DOHH2 (cell line): ENCODE measurements at regions not wholly inside any gene's neighbourhood (a gene's known extent, or its start where the extent isn't known, plus 50 kb on each side); places are given as distances from the start of the nearest gene placed in this dataset.

Experiments
- H3F3A ChIP-seq: fragments of 200-600 bp; sonication (generic), shearing (Covaris generic); 2 replicates; pipeline ENCODE4 v1.6.0; 2016; ENCODE audit warnings: antibody characterized with exemption, mild to moderate bottlenecking; ENCODE audit not compliant: control insufficient read depth, insufficient read depth
- H3K27ac ChIP-seq: fragments of 200-600 bp; sonication (generic); 2 replicates; pipeline ENCODE4 v1.5.1; 2014; ENCODE audit warnings: low read depth, mild to moderate bottlenecking, low read length, moderate library complexity
- H3K27me3 ChIP-seq: fragments of 200-600 bp; sonication (generic); 2 replicates; pipeline ENCODE4 v1.6.1; 2014; ENCODE audit warnings: mild to moderate bottlenecking, low read length, mixed read lengths; ENCODE audit not compliant: control insufficient read depth
- H3K36me3 ChIP-seq: fragments of 200-600 bp; sonication (generic); 2 replicates; pipeline ENCODE4 v1.6.1; 2014; ENCODE audit warnings: mild to moderate bottlenecking, low read length, moderate library complexity, mixed read lengths; ENCODE audit not compliant: control insufficient read depth
- H3K4me1 ChIP-seq: fragments of 200-600 bp; sonication (generic); 2 replicates; pipeline ENCODE4 v1.6.1; 2014; ENCODE audit warnings: mild to moderate bottlenecking, low read length, mixed read lengths; ENCODE audit not compliant: control insufficient read depth
- H3K4me2 ChIP-seq: fragments of 200-600 bp; sonication (generic); 2 replicates; pipeline ENCODE4 v1.6.0; 2014; ENCODE audit warnings: mild to moderate bottlenecking, low read length, moderate library complexity
- H3K4me3 ChIP-seq: fragments of 200-600 bp; sonication (generic); 2 replicates; pipeline ENCODE4 v1.5.1; 2014; ENCODE audit warnings: mild to moderate bottlenecking, low read length, mixed read lengths
- H3K79me2 ChIP-seq: fragments of 200-600 bp; sonication (generic); 2 replicates; pipeline ENCODE4 v1.6.1; 2014; ENCODE audit warnings: mild to moderate bottlenecking, low read length, mixed read lengths; ENCODE audit not compliant: control insufficient read depth
- H3K9me2 ChIP-seq: fragments of 200-600 bp; sonication (generic); replicated peaks from 2 replicates; pipeline ENCODE4 v1.6.1; 2014; ENCODE audit warnings: mild to moderate bottlenecking, low read length, mixed read lengths; ENCODE audit not compliant: control insufficient read depth
- H3K9me3 ChIP-seq: fragments of 200-600 bp; sonication (generic); 2 replicates; pipeline ENCODE4 v1.6.1; 2014; ENCODE audit warnings: antibody characterized with exemption, low read length, mixed read lengths; ENCODE audit not compliant: control insufficient read depth, insufficient read depth
- H4K20me1 ChIP-seq: fragments of 200-600 bp; sonication (generic); 2 replicates; pipeline ENCODE4 v1.6.0; 2014; ENCODE audit warnings: low read depth, mild to moderate bottlenecking, antibody characterized with exemption, low read length, moderate library complexity; ENCODE audit not compliant: control insufficient read depth, insufficient read depth
- EZH2phosphoT487 ChIP-seq: fragments of 200-600 bp; sonication (generic); IDR thresholded peaks from 2 replicates; pipeline ENCODE4 v1.6.1; 2017; ENCODE audit warnings: borderline replicate concordance, mild to moderate bottlenecking, antibody characterized with exemption, low read length, moderate library complexity, mixed read lengths
- TF ChIP-seq, protein P1 (sequence below): fragments of 200-600 bp; sonication (generic); IDR thresholded peaks from one replicate; pipeline ENCODE4 v1.5.1; 2014; ENCODE audit warnings: antibody characterized with exemption, mild to moderate bottlenecking, low read depth, low read length; ENCODE audit not compliant: poor library complexity, severe bottlenecking

GRCh38 chr10:84783386-84783785 lies 455.0 kb downstream of the CCSER2 start:
- TF ChIP-seq, protein P1, sequence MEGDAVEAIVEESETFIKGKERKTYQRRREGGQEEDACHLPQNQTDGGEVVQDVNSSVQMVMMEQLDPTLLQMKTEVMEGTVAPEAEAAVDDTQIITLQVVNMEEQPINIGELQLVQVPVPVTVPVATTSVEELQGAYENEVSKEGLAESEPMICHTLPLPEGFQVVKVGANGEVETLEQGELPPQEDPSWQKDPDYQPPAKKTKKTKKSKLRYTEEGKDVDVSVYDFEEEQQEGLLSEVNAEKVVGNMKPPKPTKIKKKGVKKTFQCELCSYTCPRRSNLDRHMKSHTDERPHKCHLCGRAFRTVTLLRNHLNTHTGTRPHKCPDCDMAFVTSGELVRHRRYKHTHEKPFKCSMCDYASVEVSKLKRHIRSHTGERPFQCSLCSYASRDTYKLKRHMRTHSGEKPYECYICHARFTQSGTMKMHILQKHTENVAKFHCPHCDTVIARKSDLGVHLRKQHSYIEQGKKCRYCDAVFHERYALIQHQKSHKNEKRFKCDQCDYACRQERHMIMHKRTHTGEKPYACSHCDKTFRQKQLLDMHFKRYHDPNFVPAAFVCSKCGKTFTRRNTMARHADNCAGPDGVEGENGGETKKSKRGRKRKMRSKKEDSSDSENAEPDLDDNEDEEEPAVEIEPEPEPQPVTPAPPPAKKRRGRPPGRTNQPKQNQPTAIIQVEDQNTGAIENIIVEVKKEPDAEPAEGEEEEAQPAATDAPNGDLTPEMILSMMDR: peak; percentile 78
- no peak for TF ChIP-seq EZH2phosphoT487
- Histone ChIP-seq H3F3A (no peaks in the 10 kb centered on the region), H3K9me3 (no peaks in the 10 kb centered on the region), H3K27me3 (no peaks in the 10 kb centered on the region), H3K4me1 (no peaks in the 10 kb centered on the region), H3K36me3 (no peaks in the 10 kb centered on the region), H3K4me2 (no peak overlapping the region), H4K20me1 (no peaks in the 10 kb centered on the region), H3K79me2 (no peaks in the 10 kb centered on the region), H3K27ac (no peak overlapping the region), H3K4me3 (no peak overlapping the region), H3K9me2 (no peaks in the 10 kb centered on the region)

- no peaks in the 10 kb centered on the region for H3K27me3 ChIP-seq
- H3K4me1 ChIP-seq: no peaks in the 10 kb centered on the region
- no peaks in the 10 kb centered on the region for H4K20me1 ChIP-seq
- H3K79me2 ChIP-seq: no peaks in the 10 kb centered on the region
- TF ChIP-seq EZH2phosphoT487: no peak
- TF ChIP-seq, protein P1: no peak
- H3K36me3 ChIP-seq: no peaks in the 10 kb centered on the region
- H3F3A ChIP-seq: no peaks in the 10 kb centered on the region
- no peaks in the 10 kb centered on the region for H3K9me2 ChIP-seq
- H3K4me3 ChIP-seq: no peak overlapping the region
- no peak overlapping the region for H3K4me2 ChIP-seq
- H3K9me3 ChIP-seq: no peaks in the 10 kb centered on the region
- H3K27ac ChIP-seq: no peak overlapping the region
These were observed 455.5 kb downstream of the CCSER2 start for GRCh38 chr10:84783909-84784308.

GRCh38 chr10:84784749-84785148 lies 456.4 kb downstream of the CCSER2 start:
- H3K4me3 ChIP-seq: no peak overlapping the region
- H3K4me2 ChIP-seq: no peak overlapping the region
- no peaks in the 10 kb centered on the region for H3K27me3 ChIP-seq
- no peaks in the 10 kb centered on the region for H4K20me1 ChIP-seq
- H3K9me3 ChIP-seq: no peaks in the 10 kb centered on the region
- H3F3A ChIP-seq: no peaks in the 10 kb centered on the region
- TF ChIP-seq, protein P1: no peak
- TF ChIP-seq EZH2phosphoT487: no peak
- H3K4me1 ChIP-seq: no peaks in the 10 kb centered on the region
- H3K79me2 ChIP-seq: no peaks in the 10 kb centered on the region
- H3K9me2 ChIP-seq: no peaks in the 10 kb centered on the region
- H3K27ac ChIP-seq: no peak overlapping the region
- H3K36me3 ChIP-seq: no peaks in the 10 kb centered on the region

DNA sequence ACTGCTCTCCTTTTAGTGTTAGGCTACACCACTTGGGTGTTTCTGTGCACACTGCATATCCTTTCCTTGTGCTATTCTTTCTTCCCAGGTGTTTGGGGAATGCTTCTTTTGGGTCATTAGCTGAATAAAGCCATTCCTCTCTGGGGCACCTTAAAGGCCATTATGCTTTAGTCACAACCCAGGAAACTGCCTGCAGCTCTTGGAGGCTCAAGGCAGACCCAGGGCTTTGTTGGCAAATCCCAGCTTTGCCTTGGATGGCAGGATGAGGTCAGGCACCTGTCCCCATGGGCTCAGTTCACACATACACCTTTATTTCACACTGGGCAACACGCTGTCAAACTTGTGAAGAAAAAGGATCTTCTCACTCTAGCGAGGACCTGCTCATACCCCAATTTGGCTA lies 460.6 kb downstream of the CCSER2 start:
- H3K79me2 ChIP-seq: no peaks in the 10 kb centered on the region
- no peak for TF ChIP-seq EZH2phosphoT487
- TF ChIP-seq, protein P1: no peak
- H4K20me1 ChIP-seq: no peaks in the 10 kb centered on the region
- H3K9me2 ChIP-seq: no peaks in the 10 kb centered on the region
- H3K4me2 ChIP-seq: no peak overlapping the region
- no peaks in the 10 kb centered on the region for H3K4me1 ChIP-seq
- no peak overlapping the region for H3K27ac ChIP-seq
- no peaks in the 10 kb centered on the region for H3F3A ChIP-seq
- no peaks in the 10 kb centered on the region for H3K9me3 ChIP-seq
- no peaks in the 10 kb centered on the region for H3K36me3 ChIP-seq
- no peak overlapping the region for H3K4me3 ChIP-seq
- H3K27me3 ChIP-seq: no peaks in the 10 kb centered on the region
